WTC11 (cell line): ENCODE measurements at regions not wholly inside any gene's neighbourhood (a gene's known extent, or its start where the extent isn't known, plus 50 kb on each side); places are given as distances from the start of the nearest gene placed in this dataset.

Source experiments
- ATAC-seq: fragments of 200-7000 bp; cut with Tn5 transposase; 2 replicates; pipeline ENCODE4 v1.10.0; 2021; ENCODE audit warnings: mild to moderate bottlenecking, moderate library complexity
- CTCF ChIA-PET: fragments of 300-600 bp; sonication (Branson Sonifier 250); formaldehyde crosslinking; loops from one replicate; lab custom pipeline; 2021; ENCODE audit warnings: antibody characterized with exemption; lab: Charles Lee
- POLR2A ChIA-PET: fragments of 350-600 bp; sonication (Branson Sonifier 250); formaldehyde crosslinking; loops from one replicate; lab custom pipeline; 2021; ENCODE audit warnings: antibody characterized with exemption; lab: Charles Lee
- DNase-seq: peaks from one replicate; pipeline ENCODE4 v3.0.0; 2021; ENCODE audit warnings: low spot score
- H3K27ac Mint-ChIP-seq: 2 replicates; pipeline ENCODE4 v1.8.0; 2021; ENCODE audit warnings: mixed read lengths
- H3K27me3 Mint-ChIP-seq: 2 replicates; pipeline ENCODE4 v1.8.0; 2021; ENCODE audit warnings: low read depth, mild to moderate bottlenecking, moderate library complexity, mixed read lengths
- H3K36me3 Mint-ChIP-seq: 2 replicates; pipeline ENCODE4 v1.8.0; 2021; ENCODE audit warnings: mixed read lengths
- H3K4me1 Mint-ChIP-seq: 2 replicates; pipeline ENCODE4 v1.8.0; 2022; ENCODE audit warnings: mixed read lengths
- H3K4me3 Mint-ChIP-seq: 2 replicates; pipeline ENCODE4 v1.8.0; 2021; ENCODE audit warnings: mild to moderate bottlenecking, moderate library complexity, mixed read lengths
- H3K9me3 Mint-ChIP-seq: 2 replicates; pipeline ENCODE4 v1.8.0; 2021; ENCODE audit warnings: mixed read lengths
- ARID4B ChIP-seq: sonication (generic); formaldehyde crosslinking; IDR thresholded peaks from 2 replicates; pipeline ENCODE4 v1.8.0; 2023; ENCODE audit warnings: missing genetic modification reagents, mild to moderate bottlenecking, borderline replicate concordance
- ETV6 ChIP-seq: sonication (generic); formaldehyde crosslinking; IDR thresholded peaks from 2 replicates; pipeline ENCODE4 v1.8.1; 2022; ENCODE audit warnings: mild to moderate bottlenecking, missing genetic modification reagents
- FOXK1 ChIP-seq: sonication (generic); formaldehyde crosslinking; IDR thresholded peaks from 2 replicates; pipeline ENCODE4 v1.8.0; 2022; ENCODE audit warnings: mild to moderate bottlenecking, moderate library complexity, missing genetic modification reagents
- FOXP4 ChIP-seq: sonication (generic); formaldehyde crosslinking; IDR thresholded peaks from 2 replicates; pipeline ENCODE4 v1.8.0; 2022; ENCODE audit warnings: mild to moderate bottlenecking, missing genetic modification reagents
- JAZF1 ChIP-seq: fragments of 250-450 bp; sonication (Bioruptor Pico); IDR thresholded peaks from 2 replicates; pipeline ENCODE4 v1.9.0; 2021; ENCODE audit warnings: moderate library complexity, mild to moderate bottlenecking, inconsistent platforms
- MAX ChIP-seq: sonication (generic); formaldehyde crosslinking; IDR thresholded peaks from 2 replicates; pipeline ENCODE4 v1.8.0; 2022; ENCODE audit warnings: mild to moderate bottlenecking, missing genetic modification reagents
- SMAD4 ChIP-seq: sonication (generic); formaldehyde crosslinking; IDR thresholded peaks from 2 replicates; pipeline ENCODE4 v1.8.0; 2022; ENCODE audit warnings: mild to moderate bottlenecking, missing genetic modification reagents
- SP1 ChIP-seq: sonication (generic); formaldehyde crosslinking; conservative IDR thresholded peaks from 2 replicates; pipeline ENCODE4 v1.8.1; 2022; ENCODE audit warnings: missing genetic modification reagents
- TEAD1 ChIP-seq: sonication (generic); formaldehyde crosslinking; IDR thresholded peaks from 2 replicates; pipeline ENCODE4 v1.8.0; 2022; ENCODE audit warnings: mild to moderate bottlenecking, missing genetic modification reagents
- ZBTB21 ChIP-seq: sonication (generic); formaldehyde crosslinking; IDR thresholded peaks from 2 replicates; pipeline ENCODE4 v1.8.1; 2023; ENCODE audit warnings: mild to moderate bottlenecking, missing genetic modification reagents, borderline replicate concordance
- ZBTB43 ChIP-seq: sonication (generic); formaldehyde crosslinking; IDR thresholded peaks from 2 replicates; pipeline ENCODE4 v1.8.1; 2023; ENCODE audit warnings: mild to moderate bottlenecking, missing genetic modification reagents
- ZMAT4 ChIP-seq: fragments of 250-450 bp; sonication (Bioruptor Pico); IDR thresholded peaks from 2 replicates; pipeline ENCODE4 v1.9.0; 2021; ENCODE audit warnings: mild to moderate bottlenecking
- ZNF219 ChIP-seq: sonication (generic); formaldehyde crosslinking; IDR thresholded peaks from 2 replicates; pipeline ENCODE4 v1.8.0; 2023; ENCODE audit warnings: missing genetic modification reagents, mild to moderate bottlenecking, borderline replicate concordance
- ZNF263 ChIP-seq: sonication (generic); formaldehyde crosslinking; IDR thresholded peaks from 2 replicates; pipeline ENCODE4 v1.8.1; 2022; ENCODE audit warnings: low read depth, mild to moderate bottlenecking, moderate library complexity, missing genetic modification reagents
- ZNF423 ChIP-seq: fragments of 250-450 bp; sonication (Bioruptor Pico); IDR thresholded peaks from 2 replicates; pipeline ENCODE4 v2.1.2; 2022; ENCODE audit warnings: mild to moderate bottlenecking, moderate library complexity

- TF ChIP-seq ZNF423 (CRISPR knock-in tag) (peak; percentile 97), ZBTB43 (CRISPR knock-in tag) (0 out of 2 replicates have a peak, but pooled peaks have one; percentile 32), ZMAT4 (CRISPR knock-in tag) (peak; percentile 38; the same call in 1 of the 2 replicates), ZNF219 (CRISPR knock-in tag) (peak; percentile 60; the same call in 1 of the 2 replicates), MAX (peak; percentile 66; the same call in 1 of the 2 replicates), ARID4B (CRISPR knock-in tag) (peak; percentile 50; the same call in 1 of the 2 replicates), FOXP4 (CRISPR knock-in tag) (peak; percentile 84; the same call in 1 of the 2 replicates), JAZF1 (CRISPR knock-in tag) (no peak), SMAD4 (CRISPR knock-in tag) (no peak), TEAD1 (CRISPR knock-in tag) (peak; percentile 93), ZBTB21 (CRISPR knock-in tag) (peak; percentile 81), ETV6 (CRISPR knock-in tag) (peak; percentile 64; the same call in 1 of the 2 replicates), SP1 (CRISPR knock-in tag) (peak; percentile 68), ZNF263 (CRISPR knock-in tag) (no peak), FOXK1 (peak; percentile 83)
Observed at GRCh38 chr12:67519484-67520433, 128.8 kb upstream of the DYRK2 start.

GRCh38 chr12:67520606-67521005 is 127.9 kb upstream of the DYRK2 start:
- POLR2A ChIA-PET: no interaction called here
- DNase-seq: no peak

More at GRCh38 chr12:67519484-67520433, 128.8 kb upstream of the DYRK2 start:
- Mint-ChIP-seq H3K4me3 (no peak overlapping the region), H3K27ac (0 out of 2 replicates have a peak overlapping the region, but pooled peaks have one; percentile 86), H3K36me3 (no peaks in the 10 kb centered on the region), H3K9me3 (no peaks in the 10 kb centered on the region), H3K27me3 (peaks cover 4% of the 10 kb centered on the region), H3K4me1 (peaks cover 64% of the 10 kb centered on the region)
- DNase-seq (peak; percentile 79), ATAC-seq (peak; percentile 91)
- ChIA-PET POLR2A (no interaction called here), CTCF (interaction anchor here (0.6 to 1.5 kb wide), 4 partner anchors 39 to 423 kb away, joined by 3 to 6 read pairs (median 4); partner anchors contain the start of gene DYRK2)

More at GRCh38 chr12:67520606-67521005, 127.9 kb upstream of the DYRK2 start:
- Mint-ChIP-seq H3K9me3 (no peaks in the 10 kb centered on the region), H3K4me1 (peaks cover 65% of the 10 kb centered on the region), H3K27me3 (peaks cover 4% of the 10 kb centered on the region), H3K27ac (no peak overlapping the region), H3K36me3 (no peaks in the 10 kb centered on the region), H3K4me3 (no peak overlapping the region)
- no peak for ATAC-seq
- TF ChIP-seq SMAD4 (CRISPR knock-in tag): no peak
- CTCF ChIA-PET: no interaction called here
